GM21390 (cell line): ENCODE measurements at regions not wholly inside any gene's neighbourhood (a gene's known extent, or its start where the extent isn't known, plus 50 kb on each side); places are given as distances from the start of the nearest gene placed in this dataset.
"Not testable (repeated sequence)": the region's sequence is repeated elsewhere in the genome, so short reads cannot be mapped to it uniquely, and the experiment has no call there.

Experiments
- ATAC-seq: cut with Tn5 transposase; IDR thresholded peaks from one replicate; pipeline ENCODE4 v1.9.1; 2021; ENCODE audit not compliant: unreplicated experiment

GRCh38 chr13:90253806-90254205, 1093.7 kb upstream of the MIR17HG start:
- no peak for ATAC-seq

GRCh38 chr13:90254437-90254836, 1093.0 kb upstream of the MIR17HG start:
- no peak for ATAC-seq

GRCh38 chr13:90256746-90257145, 1090.7 kb upstream of the MIR17HG start:
- no peak for ATAC-seq

GRCh38 chr13:90258129-90258528, 1089.4 kb upstream of the MIR17HG start:
- no peak for ATAC-seq

- no peak for ATAC-seq
Measured at GRCh38 chr13:90261343-90261742, 1086.1 kb upstream of the MIR17HG start.

- ATAC-seq: no peak
Measured at GRCh38 chr13:90270226-90270625, 1077.3 kb upstream of the MIR17HG start.

GRCh38 chr13:90272356-90272755, 1075.1 kb upstream of the MIR17HG start:
- ATAC-seq: no peak

- ATAC-seq: no peak
Measured at GRCh38 chr13:90276216-90276615, 1071.3 kb upstream of the MIR17HG start.

GRCh38 chr13:90278231-90278630, 1069.3 kb upstream of the MIR17HG start:
- not testable (repeated sequence) for ATAC-seq

GRCh38 chr13:90281709-90282108, 1065.8 kb upstream of the MIR17HG start:
- no peak for ATAC-seq

GRCh38 chr13:90287521-90287920, 1060.0 kb upstream of the MIR17HG start:
- no peak for ATAC-seq

- no peak for ATAC-seq
Measured at GRCh38 chr13:90293793-90294361, 1053.6 kb upstream of the MIR17HG start.

- no peak for ATAC-seq
Measured at GRCh38 chr13:90299238-90299637, 1048.2 kb upstream of the MIR17HG start.

GRCh38 chr13:90300015-90300414, 1047.5 kb upstream of the MIR17HG start:
- ATAC-seq: no peak

GRCh38 chr13:90302107-90302506, 1045.4 kb upstream of the MIR17HG start:
- no peak for ATAC-seq

- ATAC-seq: no peak
Measured at GRCh38 chr13:90305796-90306195, 1041.7 kb upstream of the MIR17HG start.

- no peak for ATAC-seq
Measured at GRCh38 chr13:90307136-90307535, 1040.4 kb upstream of the MIR17HG start.

- ATAC-seq: no peak
Measured at GRCh38 chr13:90308249-90308648, 1039.2 kb upstream of the MIR17HG start.

GRCh38 chr13:90311929-90312328, 1035.6 kb upstream of the MIR17HG start:
- ATAC-seq: no peak

GRCh38 chr13:90315061-90315460, 1032.4 kb upstream of the MIR17HG start:
- no peak for ATAC-seq

GRCh38 chr13:90320664-90321063, 1026.8 kb upstream of the MIR17HG start:
- ATAC-seq: no peak

GRCh38 chr13:90321281-90321931, 1026.1 kb upstream of the MIR17HG start:
- no peak for ATAC-seq

GRCh38 chr13:90329641-90330040, 1017.8 kb upstream of the MIR17HG start:
- no peak for ATAC-seq
